Esophagus muscularis mucosa (tissue), 4 donors: ENCODE measurements at regions not wholly inside any gene's neighbourhood (a gene's known extent, or its start where the extent isn't known, plus 50 kb on each side); places are given as distances from the start of the nearest gene placed in this dataset.
"Not testable (repeated sequence)": the region's sequence is repeated elsewhere in the genome, so short reads cannot be mapped to it uniquely, and the experiment has no call there.

Source experiments
- CTCF ChIP-seq, 3 experiments: fragments of 200-600 bp in 2 of 3; fragments of 450-650 bp in 1 of 3; sonication (generic) in 2 of 3; IDR thresholded peaks; one replicate each; pipeline ENCODE4 v1.5.1; 2017 to 2019; ENCODE audit warnings: antibody characterized with exemption in 3 of 3, mild to moderate bottlenecking in 2 of 3, moderate library complexity in 1 of 3
- EP300 ChIP-seq: sonication (generic); formaldehyde crosslinking; IDR thresholded peaks from one replicate; pipeline ENCODE4 v1.6.1; 2017; ENCODE audit warnings: antibody characterized with exemption
- POLR2A ChIP-seq: fragments of 450-650 bp; IDR thresholded peaks from one replicate; pipeline ENCODE4 v1.6.1; 2017; ENCODE audit warnings: antibody characterized with exemption, moderate library complexity, mild to moderate bottlenecking, low read depth

GRCh38 chr11:106555566-106556250 lies 462.6 kb downstream of the GUCY1A2 start:
- not testable (repeated sequence) for TF ChIP-seq CTCF (IDR thresholded peaks at IDR 0.05); POLR2A; EP300
